IPS-18a (cell line): ENCODE measurements at regions not wholly inside any gene's neighbourhood (a gene's known extent, or its start where the extent isn't known, plus 50 kb on each side); places are given as distances from the start of the nearest gene placed in this dataset.
"Not testable (repeated sequence)": the region's sequence is repeated elsewhere in the genome, so short reads cannot be mapped to it uniquely, and the experiment has no call there.

ENCODE experiments used
- H3K27ac ChIP-seq: one replicate; pipeline ENCODE4 v1.5.1; 2013; ENCODE audit warnings: low read length
- H3K27me3 ChIP-seq: one replicate; pipeline ENCODE4 v1.6.1; 2013; ENCODE audit warnings: mild to moderate bottlenecking, low read length; ENCODE audit not compliant: control insufficient read depth, insufficient read depth
- H3K36me3 ChIP-seq: one replicate; pipeline ENCODE4 v1.6.1; 2013; ENCODE audit warnings: low read depth, low read length; ENCODE audit not compliant: control insufficient read depth
- H3K4me1 ChIP-seq: one replicate; pipeline ENCODE4 v1.6.1; 2013; ENCODE audit warnings: low read depth, low read length; ENCODE audit not compliant: control insufficient read depth
- H3K4me3 ChIP-seq: one replicate; pipeline ENCODE4 v1.5.1; 2013; ENCODE audit warnings: low read length
- H3K9ac ChIP-seq: one replicate; pipeline ENCODE4 v1.6.1; 2013; ENCODE audit warnings: mild to moderate bottlenecking, low read length, moderate library complexity
- H3K9me3 ChIP-seq: one replicate; pipeline ENCODE4 v1.6.1; 2013; ENCODE audit warnings: low read depth, low read length; ENCODE audit not compliant: control insufficient read depth

- no peak overlapping the region for H3K4me3 ChIP-seq
- H3K9ac ChIP-seq: no peak overlapping the region
- no peaks in the 10 kb centered on the region for H3K36me3 ChIP-seq
- no peaks in the 10 kb centered on the region for H3K4me1 ChIP-seq
- no peaks in the 10 kb centered on the region for H3K27me3 ChIP-seq
- H3K9me3 ChIP-seq: no peaks in the 10 kb centered on the region
- H3K27ac ChIP-seq: no peak overlapping the region
Observed at GRCh38 chr6:139699335-139699734, 324.9 kb upstream of the CITED2 start.

DNA sequence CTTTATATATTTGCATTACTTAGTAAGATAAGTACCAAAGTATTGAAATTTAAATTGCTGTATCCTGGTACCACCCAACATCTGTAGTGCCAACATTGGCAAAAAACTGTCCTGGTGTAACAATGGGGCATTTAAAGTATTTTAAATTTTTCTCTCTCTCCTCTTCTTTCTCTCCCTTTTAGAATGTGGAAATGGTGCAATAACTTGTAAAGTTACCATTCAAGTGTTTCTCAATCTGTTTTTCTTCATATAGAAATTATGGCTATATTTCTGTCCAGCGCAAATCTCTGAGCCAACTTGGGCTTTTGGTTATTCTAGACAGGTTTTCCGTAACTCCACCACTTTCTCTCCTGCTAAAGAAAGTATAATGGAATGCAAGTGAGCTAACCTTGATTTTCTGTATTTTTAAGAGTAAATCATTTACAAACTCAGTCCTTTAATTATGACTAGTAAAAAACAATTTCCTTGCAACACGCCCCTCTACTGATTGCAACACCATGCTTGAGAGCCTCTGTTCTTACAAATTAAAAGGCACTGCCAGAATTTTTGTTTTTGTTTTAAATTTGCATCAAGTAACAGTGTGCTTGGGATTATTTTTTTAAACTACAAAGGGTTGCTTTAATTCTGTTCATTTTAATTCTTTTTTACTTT, 324.2 kb upstream of the CITED2 start:
- Histone ChIP-seq H3K9ac (no peak overlapping the region), H3K27ac (no peak overlapping the region), H3K27me3 (no peaks in the 10 kb centered on the region), H3K36me3 (no peaks in the 10 kb centered on the region), H3K9me3 (no peaks in the 10 kb centered on the region), H3K4me1 (no peaks in the 10 kb centered on the region), H3K4me3 (no peak overlapping the region)

DNA sequence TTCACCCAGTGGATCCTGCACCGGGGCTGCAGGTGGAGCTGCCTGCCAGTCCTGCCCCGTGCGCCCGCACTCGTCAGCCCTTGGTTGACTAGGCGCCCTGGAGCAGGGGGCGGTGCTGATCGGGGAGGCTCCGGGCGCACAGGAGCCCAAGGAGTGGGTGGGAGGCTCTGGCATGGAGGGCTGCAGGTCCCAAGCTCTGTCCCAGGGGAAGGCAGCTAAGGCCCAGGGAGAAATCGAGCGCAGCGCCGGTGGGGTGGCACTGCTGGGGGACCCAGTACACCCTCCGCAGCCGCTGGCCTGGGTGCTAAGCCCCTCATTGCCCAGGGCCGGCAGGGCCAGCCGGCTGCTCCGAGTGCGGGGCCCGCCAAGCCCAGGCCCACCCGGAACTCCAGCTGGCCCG, 323.4 kb upstream of the CITED2 start:
- not testable (repeated sequence) for H3K27me3 ChIP-seq, H3K9me3 ChIP-seq, H3K36me3 ChIP-seq, H3K9ac ChIP-seq, H3K27ac ChIP-seq, H3K4me3 ChIP-seq, H3K4me1 ChIP-seq

- not testable (repeated sequence) for H3K36me3 ChIP-seq, H3K4me3 ChIP-seq, H3K9ac ChIP-seq, H3K27ac ChIP-seq, H3K4me1 ChIP-seq, H3K9me3 ChIP-seq, H3K27me3 ChIP-seq
Observed at GRCh38 chr6:139696991-139697390, 322.5 kb upstream of the CITED2 start.

- H3K36me3 ChIP-seq: no peaks in the 10 kb centered on the region
- H3K4me3 ChIP-seq: no peak overlapping the region
- no peaks in the 10 kb centered on the region for H3K27me3 ChIP-seq
- H3K4me1 ChIP-seq: no peaks in the 10 kb centered on the region
- H3K9me3 ChIP-seq: no peaks in the 10 kb centered on the region
- H3K9ac ChIP-seq: no peak overlapping the region
- H3K27ac ChIP-seq: no peak overlapping the region
Observed at GRCh38 chr6:139695361-139695760, 320.9 kb upstream of the CITED2 start.

DNA sequence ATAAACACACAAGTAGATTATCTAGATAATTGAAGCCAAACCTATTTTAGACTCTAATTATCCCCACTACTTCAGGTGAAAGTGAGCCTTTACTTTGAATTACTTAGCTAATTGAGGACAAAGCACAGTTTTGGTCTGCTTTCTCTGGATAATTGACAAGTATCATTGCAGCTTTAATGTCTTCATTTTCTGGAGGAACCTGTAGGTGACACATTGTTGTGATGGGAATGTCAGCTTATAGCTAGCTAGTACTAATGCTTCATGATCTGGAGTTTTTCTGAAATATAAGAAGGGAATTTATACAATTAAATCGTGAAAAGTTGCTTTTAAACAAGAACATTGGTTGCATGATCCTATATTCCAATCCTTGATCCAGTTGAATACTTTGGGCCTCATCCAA, 319.3 kb upstream of the CITED2 start:
- Histone ChIP-seq H3K9ac (no peak overlapping the region), H3K27ac (no peak overlapping the region)

GRCh38 chr6:139690007-139690406, 315.6 kb upstream of the CITED2 start:
- Histone ChIP-seq H3K9ac (no peak overlapping the region), H3K4me3 (no peak overlapping the region), H3K27me3 (no peaks in the 10 kb centered on the region), H3K4me1 (no peaks in the 10 kb centered on the region), H3K36me3 (no peaks in the 10 kb centered on the region), H3K9me3 (no peaks in the 10 kb centered on the region), H3K27ac (no peak overlapping the region)

More for the DNA sequence above, 319.3 kb upstream of the CITED2 start:
- H3K4me1 ChIP-seq: no peaks in the 10 kb centered on the region
- H3K27me3 ChIP-seq: no peaks in the 10 kb centered on the region
- H3K36me3 ChIP-seq: no peaks in the 10 kb centered on the region
- H3K4me3 ChIP-seq: no peak overlapping the region
- no peaks in the 10 kb centered on the region for H3K9me3 ChIP-seq

DNA sequence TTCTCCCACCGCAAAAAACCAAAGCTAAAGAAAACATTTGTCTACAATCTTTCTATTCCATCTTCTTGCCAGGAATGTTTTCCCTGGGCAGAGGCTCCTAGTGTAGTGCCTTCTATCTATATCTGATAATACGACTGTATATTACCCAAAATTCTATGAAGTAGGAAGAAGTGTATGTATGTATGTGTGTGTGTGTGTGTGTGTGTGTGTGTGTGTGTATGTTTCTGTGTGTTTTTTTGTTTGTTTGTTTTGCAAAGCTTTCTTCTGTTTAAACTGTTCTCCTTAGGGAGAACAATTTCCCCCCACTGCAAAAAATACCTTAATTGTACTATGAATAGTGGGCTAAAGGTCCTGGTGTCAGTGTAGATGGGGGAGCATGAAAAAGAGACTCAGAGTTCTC, 312.6 kb upstream of the CITED2 start:
- Histone ChIP-seq H3K27ac (no peak overlapping the region), H3K4me3 (no peak overlapping the region), H3K9me3 (no peaks in the 10 kb centered on the region), H3K9ac (no peak overlapping the region), H3K27me3 (no peaks in the 10 kb centered on the region), H3K36me3 (no peaks in the 10 kb centered on the region), H3K4me1 (no peaks in the 10 kb centered on the region)

GRCh38 chr6:139686308-139686707, 311.9 kb upstream of the CITED2 start:
- H3K36me3 ChIP-seq: no peaks in the 10 kb centered on the region
- H3K27ac ChIP-seq: no peak overlapping the region
- no peaks in the 10 kb centered on the region for H3K27me3 ChIP-seq
- H3K4me3 ChIP-seq: no peak overlapping the region
- H3K9me3 ChIP-seq: no peaks in the 10 kb centered on the region
- no peak overlapping the region for H3K9ac ChIP-seq
- no peaks in the 10 kb centered on the region for H3K4me1 ChIP-seq

- Histone ChIP-seq H3K9ac (no peak overlapping the region), H3K27me3 (no peaks in the 10 kb centered on the region), H3K9me3 (no peaks in the 10 kb centered on the region), H3K27ac (no peak overlapping the region), H3K36me3 (no peaks in the 10 kb centered on the region), H3K4me1 (no peaks in the 10 kb centered on the region), H3K4me3 (no peak overlapping the region)
Observed at GRCh38 chr6:139685009-139685408, 310.6 kb upstream of the CITED2 start.

- no peaks in the 10 kb centered on the region for H3K36me3 ChIP-seq
- H3K9ac ChIP-seq: no peak overlapping the region
Observed at GRCh38 chr6:139680819-139681218, 306.4 kb upstream of the CITED2 start.

GRCh38 chr6:139679516-139680179, 305.2 kb upstream of the CITED2 start:
- no peaks in the 10 kb centered on the region for H3K9me3 ChIP-seq
- H3K4me3 ChIP-seq: no peak overlapping the region
- no peak overlapping the region for H3K9ac ChIP-seq
- H3K36me3 ChIP-seq: no peaks in the 10 kb centered on the region
- no peak overlapping the region for H3K27ac ChIP-seq
- no peaks in the 10 kb centered on the region for H3K4me1 ChIP-seq
- no peaks in the 10 kb centered on the region for H3K27me3 ChIP-seq

More at GRCh38 chr6:139680819-139681218, 306.4 kb upstream of the CITED2 start:
- Histone ChIP-seq H3K27ac (no peak overlapping the region), H3K27me3 (no peaks in the 10 kb centered on the region), H3K4me3 (no peak overlapping the region), H3K9me3 (no peaks in the 10 kb centered on the region), H3K4me1 (no peaks in the 10 kb centered on the region)
